ENCODE measurements at regions not wholly inside any gene's neighbourhood (a gene's known extent, or its start where the extent isn't known, plus 50 kb on each side); places are given as distances from the start of the nearest gene placed in this dataset.

DNA sequence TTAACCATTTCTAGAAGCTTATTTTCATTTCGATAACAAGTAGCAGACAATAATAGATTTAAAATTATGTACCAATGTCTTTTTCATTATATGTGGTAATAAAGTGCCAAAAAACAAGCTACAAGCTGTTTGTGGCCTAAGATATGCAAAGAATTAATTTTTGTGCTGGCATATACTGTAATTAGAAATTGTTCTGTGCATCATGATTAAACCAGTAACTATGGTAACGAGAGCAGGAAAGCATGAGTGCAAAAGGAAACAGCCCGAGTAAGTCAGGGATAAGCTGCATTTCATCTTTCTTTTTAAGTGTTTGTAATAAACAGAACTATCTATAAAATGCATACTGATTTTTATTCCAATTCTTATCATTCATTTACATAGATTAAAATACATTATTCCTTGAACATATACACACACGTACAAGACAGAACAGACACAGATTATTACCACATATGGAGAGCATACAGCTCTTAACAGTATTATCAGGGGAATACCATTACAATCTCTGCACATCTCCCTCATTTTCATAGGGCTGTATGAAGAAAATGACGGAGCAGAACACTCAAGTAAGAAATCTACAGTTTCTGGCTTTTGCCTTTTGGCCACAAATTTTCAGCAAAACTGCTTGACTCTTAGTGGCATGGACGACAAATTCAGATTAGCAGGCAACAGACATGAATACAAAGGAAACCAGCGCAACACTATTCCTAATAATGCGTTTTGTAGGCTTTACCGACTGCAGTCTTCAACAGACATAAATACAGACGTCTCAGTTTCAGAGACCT, 121.3 kb upstream of the WDR17 start:
- TF ChIP-seq, protein P1, sequence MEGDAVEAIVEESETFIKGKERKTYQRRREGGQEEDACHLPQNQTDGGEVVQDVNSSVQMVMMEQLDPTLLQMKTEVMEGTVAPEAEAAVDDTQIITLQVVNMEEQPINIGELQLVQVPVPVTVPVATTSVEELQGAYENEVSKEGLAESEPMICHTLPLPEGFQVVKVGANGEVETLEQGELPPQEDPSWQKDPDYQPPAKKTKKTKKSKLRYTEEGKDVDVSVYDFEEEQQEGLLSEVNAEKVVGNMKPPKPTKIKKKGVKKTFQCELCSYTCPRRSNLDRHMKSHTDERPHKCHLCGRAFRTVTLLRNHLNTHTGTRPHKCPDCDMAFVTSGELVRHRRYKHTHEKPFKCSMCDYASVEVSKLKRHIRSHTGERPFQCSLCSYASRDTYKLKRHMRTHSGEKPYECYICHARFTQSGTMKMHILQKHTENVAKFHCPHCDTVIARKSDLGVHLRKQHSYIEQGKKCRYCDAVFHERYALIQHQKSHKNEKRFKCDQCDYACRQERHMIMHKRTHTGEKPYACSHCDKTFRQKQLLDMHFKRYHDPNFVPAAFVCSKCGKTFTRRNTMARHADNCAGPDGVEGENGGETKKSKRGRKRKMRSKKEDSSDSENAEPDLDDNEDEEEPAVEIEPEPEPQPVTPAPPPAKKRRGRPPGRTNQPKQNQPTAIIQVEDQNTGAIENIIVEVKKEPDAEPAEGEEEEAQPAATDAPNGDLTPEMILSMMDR (conservative IDR thresholded peaks at IDR 0.05 in 1 of 2, IDR thresholded peaks at IDR 0.05 in 1 of 2; ENCODE audit: extremely low read depth in 1 of 2, insufficient read depth in 1 of 2, low read depth in 1 of 2, low read length in 2 of 2), result no peak
- no peak for TF ChIP-seq EZH2 (IDR thresholded peaks at IDR 0.05; ENCODE audit: borderline replicate concordance, low read length)

Data from mammary epithelial cell (primary cell).